DND-41 (cell line): ENCODE measurements at regions not wholly inside any gene's neighbourhood (a gene's known extent, or its start where the extent isn't known, plus 50 kb on each side); places are given as distances from the start of the nearest gene placed in this dataset.

Experiments
- ATAC-seq: fragments of 200-7000 bp; cut with Tn5 transposase; 3 replicates; pipeline ENCODE4 v1.9.1; 2021; ENCODE audit warnings: low read depth; ENCODE audit not compliant: insufficient read depth
- DNase-seq: peaks from one replicate; pipeline ENCODE4 v3.0.0-alpha.2; 2020
- H2AFZ ChIP-seq: 2 replicates; pipeline ENCODE4 v1.6.0; 2012; ENCODE audit warnings: low read depth, low read length
- H3K27ac ChIP-seq: 2 replicates; pipeline ENCODE4 v1.5.1; 2012; ENCODE audit warnings: low read length, inconsistent platforms
- H3K27me3 ChIP-seq: fragments of 200-600 bp; sonication (generic); 2 replicates; pipeline ENCODE4 v1.6.0; 2012; ENCODE audit warnings: low read length, mild to moderate bottlenecking, inconsistent platforms; ENCODE audit not compliant: insufficient read depth, poor library complexity
- H3K36me3 ChIP-seq: 2 replicates; pipeline ENCODE4 v1.5.1; 2012; ENCODE audit warnings: low read length, inconsistent platforms; ENCODE audit not compliant: insufficient read depth
- H3K4me1 ChIP-seq: 2 replicates; pipeline ENCODE4 v1.5.1; 2012; ENCODE audit warnings: mild to moderate bottlenecking, low read length; ENCODE audit not compliant: insufficient read depth
- H3K4me2 ChIP-seq: 2 replicates; pipeline ENCODE4 v1.6.0; 2012; ENCODE audit warnings: mild to moderate bottlenecking, moderate library complexity, low read length, inconsistent platforms; ENCODE audit not compliant: insufficient read depth
- H3K4me3 ChIP-seq, 2 experiments: fragments of 200-600 bp in 1 of 2; shearing (Covaris generic) in 1 of 2; 2 replicates each; pipeline ENCODE4 v1.5.1; 2012 to 2016; ENCODE audit warnings: inconsistent platforms in 2 of 2, low read length in 2 of 2, mild to moderate bottlenecking in 2 of 2, low read depth in 1 of 2, moderate library complexity in 1 of 2
- H3K79me2 ChIP-seq: 2 replicates; pipeline ENCODE4 v1.6.0; 2012; ENCODE audit warnings: low read length, inconsistent platforms; ENCODE audit not compliant: insufficient read depth
- H3K9ac ChIP-seq: 2 replicates; pipeline ENCODE4 v1.6.0; 2012; ENCODE audit warnings: low read depth, mild to moderate bottlenecking, inconsistent platforms, low read length, moderate library complexity
- H3K9me3 ChIP-seq: 2 replicates; pipeline ENCODE4 v1.5.1; 2012; ENCODE audit warnings: low read length, moderate library complexity, mild to moderate bottlenecking, inconsistent platforms; ENCODE audit not compliant: insufficient read depth, severe bottlenecking
- H4K20me1 ChIP-seq: 2 replicates; pipeline ENCODE4 v1.6.0; 2012; ENCODE audit warnings: low read length; ENCODE audit not compliant: insufficient read depth
- CTCF ChIP-seq: IDR thresholded peaks from 2 replicates; pipeline ENCODE4 v1.5.1; 2012; ENCODE audit warnings: borderline replicate concordance, low read length, moderate library complexity, mild to moderate bottlenecking; ENCODE audit not compliant: poor library complexity, severe bottlenecking; ENCODE audit errors: extremely low read depth
- EZH2 ChIP-seq: IDR thresholded peaks from 3 replicates; pipeline ENCODE4 v1.6.1; 2012; ENCODE audit warnings: borderline replicate concordance, low read depth, mild to moderate bottlenecking, moderate library complexity, low read length, inconsistent platforms; ENCODE audit not compliant: severe bottlenecking

- Histone ChIP-seq H3K9ac (no peak overlapping the region), H3K27ac (no peak overlapping the region), H4K20me1 (no peaks in the 10 kb centered on the region), H3K79me2 (no peaks in the 10 kb centered on the region), H3K4me1 (no peaks in the 10 kb centered on the region), H3K27me3 (no peaks in the 10 kb centered on the region), H3K4me2 (no peak overlapping the region), H3K36me3 (no peaks in the 10 kb centered on the region), H3K4me3 (no peak overlapping the region), H2AFZ (no peak overlapping the region), H3K9me3 (no peaks in the 10 kb centered on the region)
- ATAC-seq (no peak), DNase-seq (no peak)
- TF ChIP-seq EZH2: no peak
- TF ChIP-seq CTCF: no peak
These were observed 59.1 kb upstream of the POU2AF2 start for GRCh38 chr11:111186308-111186915.

DNA sequence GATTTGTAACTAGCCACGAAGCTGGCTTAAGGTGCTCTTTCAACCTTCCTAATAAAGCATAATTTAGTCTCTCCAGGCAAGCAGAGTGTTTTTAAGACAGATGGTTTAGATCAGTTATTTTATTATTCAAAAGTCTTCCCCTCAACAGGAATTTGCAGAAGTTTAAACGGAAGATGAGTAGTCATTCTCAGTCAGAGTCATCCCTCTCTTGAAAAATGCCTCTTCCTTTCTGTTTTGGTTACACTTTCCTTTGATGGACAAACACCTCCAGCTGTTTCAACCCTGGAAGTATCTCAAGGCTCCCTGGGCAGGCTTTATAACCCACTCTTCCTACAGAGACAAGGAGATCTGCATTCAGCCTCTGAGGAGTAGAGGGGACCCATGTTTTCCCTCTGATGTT, 60.3 kb upstream of the POU2AF2 start:
- Histone ChIP-seq H3K36me3 (no peaks in the 10 kb centered on the region), H2AFZ (no peak overlapping the region), H3K9ac (no peak overlapping the region), H3K4me1 (no peaks in the 10 kb centered on the region), H3K79me2 (no peaks in the 10 kb centered on the region), H3K4me2 (no peak overlapping the region), H3K27me3 (no peaks in the 10 kb centered on the region), H3K4me3 (no peak overlapping the region), H3K9me3 (no peaks in the 10 kb centered on the region), H4K20me1 (no peaks in the 10 kb centered on the region), H3K27ac (no peak overlapping the region)
- TF ChIP-seq CTCF: no peak
- no peak for TF ChIP-seq EZH2
- ATAC-seq (no peak), DNase-seq (no peak)

DNA sequence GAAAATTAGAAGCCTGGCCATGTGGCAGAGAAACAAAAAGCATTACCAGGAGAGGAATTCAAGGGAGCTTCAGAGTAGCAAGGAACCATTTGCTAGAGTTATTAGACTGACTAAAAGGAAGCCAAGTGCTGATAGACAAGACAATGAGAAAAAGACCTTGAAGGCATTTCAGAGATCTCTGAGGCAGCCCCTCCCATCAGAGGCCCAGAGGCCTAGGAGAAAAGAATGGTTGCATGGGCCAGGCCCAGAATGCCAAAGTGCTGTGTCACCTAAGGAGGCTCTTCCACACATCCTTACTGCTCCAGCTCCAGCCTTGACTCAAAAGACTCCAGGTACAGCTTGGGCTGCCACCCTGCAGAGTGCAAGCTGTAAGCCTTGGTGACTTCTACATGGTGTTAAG, 61.8 kb upstream of the POU2AF2 start:
- no peak for TF ChIP-seq CTCF
- TF ChIP-seq EZH2: no peak
- no peak for DNase-seq
- no peak overlapping the region for H3K27ac ChIP-seq
- H3K27me3 ChIP-seq: no peaks in the 10 kb centered on the region
- no peaks in the 10 kb centered on the region for H3K9me3 ChIP-seq
- H3K4me2 ChIP-seq: no peak overlapping the region
- H3K4me1 ChIP-seq: no peaks in the 10 kb centered on the region
- no peak overlapping the region for H2AFZ ChIP-seq
- no peak overlapping the region for H3K4me3 ChIP-seq
- no peaks in the 10 kb centered on the region for H4K20me1 ChIP-seq
- no peaks in the 10 kb centered on the region for H3K79me2 ChIP-seq
- H3K9ac ChIP-seq: no peak overlapping the region
- no peaks in the 10 kb centered on the region for H3K36me3 ChIP-seq
- ATAC-seq: no peak
